Caco-2 (cell line): ENCODE measurements at regions not wholly inside any gene's neighbourhood (a gene's known extent, or its start where the extent isn't known, plus 50 kb on each side); places are given as distances from the start of the nearest gene placed in this dataset.

Source experiments
- BruUV-seq: library from RNA; stranded (reverse); fragments of 400-500 nt; replicated peaks from 2 replicates; lab custom pipeline; 2021; lab: Mats Ljungman, UMichigan
- CTCF ChIA-PET: fragments of 300-600 bp; sonication (Branson Sonifier 250); formaldehyde crosslinking; loops from one replicate; lab custom pipeline; 2022; ENCODE audit warnings: antibody characterized with exemption; lab: Charles Lee
- POLR2A ChIA-PET: fragments of 300-600 bp; sonication (Branson Sonifier 250); formaldehyde crosslinking; loops from one replicate; lab custom pipeline; 2022; ENCODE audit warnings: antibody characterized with exemption; lab: Charles Lee
- DNase-seq, 2 experiments: peaks; one replicate each; pipeline versions ENCODE4 v3.0.0 to v3.0.0-alpha.2; 2020 to 2022
- H3K27me3 ChIP-seq: replicated peaks from 2 replicates; pipeline ENCODE4 v1.6.0; 2011; ENCODE audit warnings: low read length; ENCODE audit not compliant: control insufficient read depth, insufficient read depth
- H3K36me3 ChIP-seq: 2 replicates; pipeline ENCODE4 v1.5.1; 2011; ENCODE audit warnings: low read length; ENCODE audit not compliant: control insufficient read depth, insufficient read depth
- H3K4me1 ChIP-seq: fragments of 250-450 bp; sonication (Bioruptor Pico); 2 replicates; pipeline ENCODE4 v1.5.1; 2020; ENCODE audit warnings: mild to moderate bottlenecking
- H3K4me3 ChIP-seq: 2 replicates; pipeline ENCODE4 v1.5.1; 2011; ENCODE audit warnings: low read depth, mild to moderate bottlenecking, control low read depth, low read length
- H3K9me3 ChIP-seq: fragments of 250-450 bp; sonication (Bioruptor Pico); 2 replicates; pipeline ENCODE4 v1.5.1; 2020; ENCODE audit warnings: mild to moderate bottlenecking, moderate library complexity
- H3K27ac Mint-ChIP-seq: one replicate; pipeline ENCODE4 v1.8.0; 2022; ENCODE audit warnings: mixed read lengths; ENCODE audit not compliant: unreplicated experiment
- H3K27me3 Mint-ChIP-seq: one replicate; pipeline ENCODE4 v1.8.0; 2022; ENCODE audit warnings: mixed read lengths; ENCODE audit not compliant: insufficient read depth, unreplicated experiment
- H3K36me3 Mint-ChIP-seq: one replicate; pipeline ENCODE4 v1.8.0; 2022; ENCODE audit warnings: mild to moderate bottlenecking, mixed read lengths; ENCODE audit not compliant: insufficient read depth, unreplicated experiment
- H3K4me1 Mint-ChIP-seq: one replicate; pipeline ENCODE4 v1.8.0; 2022; ENCODE audit warnings: low read depth, mixed read lengths; ENCODE audit not compliant: unreplicated experiment
- H3K4me3 Mint-ChIP-seq: one replicate; pipeline ENCODE4 v1.8.0; 2022; ENCODE audit warnings: mild to moderate bottlenecking, moderate library complexity, mixed read lengths; ENCODE audit not compliant: unreplicated experiment
- H3K9me3 Mint-ChIP-seq: one replicate; pipeline ENCODE4 v1.8.0; 2022; ENCODE audit warnings: mixed read lengths; ENCODE audit not compliant: unreplicated experiment
- intact Hi-C: fragments of 100-400 bp; cut with micrococcal nuclease; formaldehyde crosslinking; loops from one replicate; pipeline ENCODE4 v1.10.0; 2022; ENCODE audit not compliant: unreplicated experiment
- TF ChIP-seq, protein P1 (sequence below), 2 experiments: fragments of 200-600 bp in 1 of 2; IDR thresholded peaks; 1 replicate in 1 of 2; 2 replicates in 1 of 2; pipeline versions ENCODE4 v1.5.1 to v1.8.0; 2011 to 2022; ENCODE audit warnings: antibody characterized with exemption in 1 of 2, control low read depth in 1 of 2, inconsistent platforms in 1 of 2, low read depth in 1 of 2, low read length in 1 of 2, mild to moderate bottlenecking in 1 of 2, moderate library complexity in 1 of 2; ENCODE audit not compliant: insufficient read depth in 1 of 2, severe bottlenecking in 1 of 2, unreplicated experiment in 1 of 2

DNA sequence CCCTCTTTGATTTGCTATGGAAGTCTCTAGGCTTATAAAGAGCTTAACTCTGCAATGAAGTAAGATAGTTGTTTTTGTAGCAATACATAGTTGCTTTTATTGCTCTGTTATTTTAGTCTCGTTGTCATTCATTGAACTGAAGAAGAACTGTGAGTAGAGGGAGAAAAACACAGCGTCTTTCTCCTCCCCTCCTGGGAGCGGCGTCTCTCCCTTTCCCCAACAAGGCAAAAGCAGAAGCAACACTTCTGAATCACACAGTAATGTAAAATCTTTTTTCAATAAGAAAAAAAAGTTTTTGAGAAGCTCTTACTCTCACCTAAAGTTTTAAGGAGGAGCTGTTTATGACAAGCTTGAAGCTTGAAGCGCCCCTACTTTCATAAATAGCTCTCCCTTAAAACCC is 119.3 kb upstream of the SLC7A14 start:
- Mint-ChIP-seq H3K9me3 (no peaks in the 10 kb centered on the region), H3K4me1 (no peaks in the 10 kb centered on the region), H3K36me3 (no peaks in the 10 kb centered on the region), H3K4me3 (no peak overlapping the region), H3K27ac (no peak overlapping the region), H3K27me3 (peaks cover 4% of the 10 kb centered on the region)
- H3K4me3 ChIP-seq: no peak overlapping the region
- POLR2A ChIA-PET: no interaction called here
- no peaks in the 10 kb centered on the region for H3K27me3 ChIP-seq
- intact Hi-C loops: no loop called here
- CTCF ChIA-PET: no interaction called here
- no peaks in the 10 kb centered on the region for H3K36me3 ChIP-seq
- no TSS peak for BruUV-seq
- no peaks in the 10 kb centered on the region for H3K4me1 ChIP-seq
- DNase-seq: no peak
- TF ChIP-seq, protein P1, sequence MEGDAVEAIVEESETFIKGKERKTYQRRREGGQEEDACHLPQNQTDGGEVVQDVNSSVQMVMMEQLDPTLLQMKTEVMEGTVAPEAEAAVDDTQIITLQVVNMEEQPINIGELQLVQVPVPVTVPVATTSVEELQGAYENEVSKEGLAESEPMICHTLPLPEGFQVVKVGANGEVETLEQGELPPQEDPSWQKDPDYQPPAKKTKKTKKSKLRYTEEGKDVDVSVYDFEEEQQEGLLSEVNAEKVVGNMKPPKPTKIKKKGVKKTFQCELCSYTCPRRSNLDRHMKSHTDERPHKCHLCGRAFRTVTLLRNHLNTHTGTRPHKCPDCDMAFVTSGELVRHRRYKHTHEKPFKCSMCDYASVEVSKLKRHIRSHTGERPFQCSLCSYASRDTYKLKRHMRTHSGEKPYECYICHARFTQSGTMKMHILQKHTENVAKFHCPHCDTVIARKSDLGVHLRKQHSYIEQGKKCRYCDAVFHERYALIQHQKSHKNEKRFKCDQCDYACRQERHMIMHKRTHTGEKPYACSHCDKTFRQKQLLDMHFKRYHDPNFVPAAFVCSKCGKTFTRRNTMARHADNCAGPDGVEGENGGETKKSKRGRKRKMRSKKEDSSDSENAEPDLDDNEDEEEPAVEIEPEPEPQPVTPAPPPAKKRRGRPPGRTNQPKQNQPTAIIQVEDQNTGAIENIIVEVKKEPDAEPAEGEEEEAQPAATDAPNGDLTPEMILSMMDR (IDR thresholded peaks at IDR 0.05; ENCODE audit: insufficient read depth in 1 of 2, low read depth in 1 of 2, low read length in 1 of 2, severe bottlenecking in 1 of 2, unreplicated experiment in 1 of 2): no peak
- no peaks in the 10 kb centered on the region for H3K9me3 ChIP-seq

DNA sequence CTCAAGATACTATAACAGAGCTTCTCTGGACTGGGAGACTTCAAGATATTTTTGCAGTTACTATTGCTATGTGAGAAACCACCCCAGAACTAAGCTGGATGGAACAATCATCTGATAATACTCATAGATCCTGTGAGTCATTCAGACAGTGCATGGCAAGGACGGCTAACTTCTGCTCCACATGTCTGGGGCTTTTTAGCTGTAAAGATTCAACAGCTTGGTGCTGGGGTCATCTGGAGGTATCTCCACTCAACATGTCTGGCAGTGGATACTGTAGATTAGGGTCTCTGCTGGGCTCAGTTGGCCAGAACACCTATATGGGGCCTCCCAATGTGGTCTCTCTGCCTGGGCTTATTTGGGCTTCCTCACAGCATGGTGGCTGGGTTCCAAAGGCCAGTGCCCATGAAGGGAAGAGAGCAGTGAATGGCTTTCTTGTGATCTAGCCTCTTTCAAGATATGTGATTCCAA is 117.3 kb upstream of the SLC7A14 start:
- ChIA-PET POLR2A (no interaction called here), CTCF (no interaction called here)
- H3K4me3 ChIP-seq: no peak overlapping the region
- H3K27me3 ChIP-seq: no peaks in the 10 kb centered on the region
- Mint-ChIP-seq H3K4me1 (peaks cover 7% of the 10 kb centered on the region), H3K36me3 (no peaks in the 10 kb centered on the region), H3K4me3 (no peak overlapping the region), H3K9me3 (no peaks in the 10 kb centered on the region), H3K27ac (no peak overlapping the region), H3K27me3 (no peaks in the 10 kb centered on the region)
- TF ChIP-seq, protein P1 (IDR thresholded peaks at IDR 0.05; ENCODE audit: insufficient read depth in 1 of 2, low read depth in 1 of 2, low read length in 1 of 2, severe bottlenecking in 1 of 2, unreplicated experiment in 1 of 2): no peak
- H3K36me3 ChIP-seq: no peaks in the 10 kb centered on the region
- BruUV-seq: no TSS peak
- no peaks in the 10 kb centered on the region for H3K4me1 ChIP-seq
- no peak for DNase-seq
- H3K9me3 ChIP-seq: no peaks in the 10 kb centered on the region
- intact Hi-C loops: no loop called here

DNA sequence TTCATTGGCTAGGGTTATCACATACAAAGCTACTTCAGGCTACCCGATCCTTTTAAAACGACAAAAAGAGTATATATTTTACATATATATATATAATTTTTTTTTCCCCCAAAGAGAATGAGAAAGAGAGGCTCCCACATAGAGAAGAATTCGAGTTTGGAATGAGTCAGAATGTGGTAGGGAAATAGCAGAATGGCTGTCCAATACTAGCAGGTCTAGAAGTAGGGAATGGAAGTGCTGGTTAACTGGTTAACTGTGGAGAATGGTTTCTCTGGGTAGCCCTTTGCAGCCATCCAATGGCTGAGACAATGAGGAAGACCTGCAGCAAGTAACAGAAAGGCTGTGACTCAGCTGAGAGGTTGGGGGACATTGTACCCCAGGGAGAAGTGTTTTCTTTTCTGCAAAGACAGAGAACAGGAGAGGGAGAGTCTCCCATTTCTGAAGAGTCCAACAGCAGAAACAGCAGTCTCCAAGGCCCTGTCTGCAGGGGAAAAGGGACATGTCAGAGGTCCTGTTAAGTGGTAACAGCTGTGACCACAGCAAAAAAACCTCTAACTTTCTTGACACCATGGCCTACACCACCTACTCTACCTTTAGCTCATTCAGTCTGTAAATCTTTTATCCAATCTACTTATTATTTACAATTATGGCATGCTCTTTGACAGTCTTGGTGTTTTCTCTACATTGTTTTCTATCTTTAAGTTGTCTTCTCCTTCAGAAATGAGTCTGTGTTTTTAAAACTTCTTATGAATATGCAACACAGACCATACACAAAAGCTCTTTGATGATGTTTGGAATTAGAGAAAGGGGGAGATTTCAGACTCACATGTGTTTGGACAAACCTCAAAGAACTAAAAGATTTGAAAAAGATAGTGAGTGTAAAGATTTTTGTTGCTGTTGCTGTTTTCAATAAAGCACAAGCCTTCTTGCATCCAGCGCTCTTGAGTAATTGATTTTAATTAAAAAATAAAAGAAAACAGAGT is 116.1 kb upstream of the SLC7A14 start:
- CTCF ChIA-PET: no interaction called here
- no peaks in the 10 kb centered on the region for H3K9me3 Mint-ChIP-seq
- H3K4me3 Mint-ChIP-seq: no peak overlapping the region
- Histone ChIP-seq H3K4me3 (no peak overlapping the region), H3K4me1 (no peaks in the 10 kb centered on the region), H3K36me3 (no peaks in the 10 kb centered on the region), H3K9me3 (no peaks in the 10 kb centered on the region), H3K27me3 (no peaks in the 10 kb centered on the region)
- no peak for DNase-seq
- H3K4me1 Mint-ChIP-seq: peaks cover 13% of the 10 kb centered on the region
- no peak overlapping the region for H3K27ac Mint-ChIP-seq
- intact Hi-C loops: no loop called here
- BruUV-seq: no TSS peak
- H3K36me3 Mint-ChIP-seq: no peaks in the 10 kb centered on the region
- H3K27me3 Mint-ChIP-seq: no peaks in the 10 kb centered on the region
- TF ChIP-seq, protein P1 (IDR thresholded peaks at IDR 0.05; ENCODE audit: insufficient read depth in 1 of 2, low read depth in 1 of 2, low read length in 1 of 2, severe bottlenecking in 1 of 2, unreplicated experiment in 1 of 2): no peak
- POLR2A ChIA-PET: no interaction called here
